GM23338 (cell line): ENCODE measurements at regions not wholly inside any gene's neighbourhood (a gene's known extent, or its start where the extent isn't known, plus 50 kb on each side); places are given as distances from the start of the nearest gene placed in this dataset.

Experiments used
- ATAC-seq: fragments of 200-7000 bp; cut with Tn5 transposase; 3 replicates; pipeline ENCODE4 v1.9.1; 2020
- DNase-seq: peaks from one replicate; pipeline ENCODE4 v3.0.0-alpha.2; 2015; ENCODE audit warnings: low spot score
- H2AFZ ChIP-seq: fragments of 200-600 bp; sonication (generic); 2 replicates; pipeline ENCODE4 v1.8.0; 2016; ENCODE audit warnings: antibody characterized with exemption, mild to moderate bottlenecking, moderate library complexity
- H3F3A ChIP-seq: fragments of 200-600 bp; sonication (generic); replicated peaks from 2 replicates; pipeline ENCODE4 v1.8.0; 2017; ENCODE audit warnings: antibody characterized with exemption, mixed run types, low read depth
- H3K27ac ChIP-seq: fragments of 200-600 bp; sonication (generic); 2 replicates; pipeline ENCODE4 v1.6.1; 2016; ENCODE audit warnings: low read depth
- H3K27me3 ChIP-seq: fragments of 200-600 bp; sonication (generic); 2 replicates; pipeline ENCODE4 v1.8.0; 2016; ENCODE audit warnings: mild to moderate bottlenecking, mixed run types, moderate library complexity; ENCODE audit not compliant: insufficient read depth
- H3K36me3 ChIP-seq: fragments of 200-600 bp; sonication (generic); 2 replicates; pipeline ENCODE4 v1.8.0; 2016; ENCODE audit warnings: mild to moderate bottlenecking; ENCODE audit not compliant: insufficient read depth
- H3K4me1 ChIP-seq: fragments of 200-600 bp; sonication (generic); 2 replicates; pipeline ENCODE4 v1.8.0; 2016; ENCODE audit warnings: mild to moderate bottlenecking, moderate library complexity; ENCODE audit not compliant: insufficient read depth
- H3K4me2 ChIP-seq: fragments of 200-600 bp; sonication (generic); 2 replicates; pipeline ENCODE4 v1.7.1; 2017; ENCODE audit warnings: mixed run types
- H3K4me3 ChIP-seq: fragments of 200-600 bp; sonication (generic); 2 replicates; pipeline ENCODE4 v1.6.1; 2016; ENCODE audit warnings: mixed run types
- H3K79me2 ChIP-seq: fragments of 200-600 bp; sonication (generic); replicated peaks from 2 replicates; pipeline ENCODE4 v1.8.0; 2017; ENCODE audit warnings: mild to moderate bottlenecking; ENCODE audit not compliant: insufficient read depth
- H3K9me2 ChIP-seq: fragments of 200-600 bp; sonication (generic); 2 replicates; pipeline ENCODE4 v1.8.0; 2017; ENCODE audit not compliant: insufficient read depth
- H4K20me1 ChIP-seq: fragments of 200-600 bp; sonication (generic); replicated peaks from 2 replicates; pipeline ENCODE4 v1.8.0; 2017; ENCODE audit warnings: mild to moderate bottlenecking; ENCODE audit not compliant: insufficient read depth
- H3K27ac Mint-ChIP-seq: 2 replicates; pipeline ENCODE4 v1.8.0; 2020; ENCODE audit warnings: inconsistent platforms, mild to moderate bottlenecking, moderate library complexity, mixed read lengths
- H3K27me3 Mint-ChIP-seq: 3 replicates; pipeline ENCODE4 v1.8.0; 2022; ENCODE audit warnings: low read depth, mild to moderate bottlenecking, moderate library complexity, mixed read lengths, inconsistent platforms; ENCODE audit not compliant: insufficient read depth, poor library complexity
- H3K36me3 Mint-ChIP-seq: 3 replicates; pipeline ENCODE4 v1.8.0; 2021; ENCODE audit warnings: low read depth, mild to moderate bottlenecking, inconsistent platforms, moderate library complexity, mixed read lengths
- H3K4me1 Mint-ChIP-seq: 3 replicates; pipeline ENCODE4 v1.8.0; 2020; ENCODE audit warnings: mild to moderate bottlenecking, inconsistent platforms, mixed read lengths
- H3K4me3 Mint-ChIP-seq: 3 replicates; pipeline ENCODE4 v1.8.0; 2021; ENCODE audit warnings: moderate library complexity, mild to moderate bottlenecking, inconsistent platforms, mixed read lengths
- H3K9me3 Mint-ChIP-seq: 3 replicates; pipeline ENCODE4 v1.8.0; 2020; ENCODE audit warnings: moderate library complexity, mild to moderate bottlenecking, inconsistent platforms, mixed read lengths
- EZH2 ChIP-seq: fragments of 200-600 bp; sonication (generic); IDR thresholded peaks from one replicate; pipeline ENCODE4 v1.8.0; 2017; ENCODE audit warnings: antibody characterized with exemption, mild to moderate bottlenecking, low read depth; ENCODE audit not compliant: unreplicated experiment
- EZH2phosphoT487 ChIP-seq: fragments of 200-600 bp; sonication (generic); IDR thresholded peaks from one replicate; pipeline ENCODE4 v1.8.1; 2018; ENCODE audit warnings: antibody characterized with exemption; ENCODE audit not compliant: unreplicated experiment
- NANOG ChIP-seq: IDR thresholded peaks from 2 replicates; pipeline ENCODE4 v1.6.1; 2016; ENCODE audit warnings: antibody characterized with exemption, borderline replicate concordance
- POLR2AphosphoS5 ChIP-seq: IDR thresholded peaks from 2 replicates; pipeline ENCODE4 v1.6.1; 2016; ENCODE audit warnings: antibody characterized with exemption, low read depth
- STAT1 ChIP-seq: IDR thresholded peaks from one replicate; pipeline ENCODE4 v1.6.1; 2016; ENCODE audit warnings: antibody characterized with exemption; ENCODE audit not compliant: unreplicated experiment
- ZNF114 ChIP-seq: fragments of 250-450 bp; sonication (Bioruptor Pico); IDR thresholded peaks from 2 replicates; pipeline ENCODE4 v1.5.0; 2020; ENCODE audit warnings: mild to moderate bottlenecking, moderate library complexity
- TF ChIP-seq, protein P1 (sequence below): IDR thresholded peaks from 2 replicates; pipeline ENCODE4 v1.6.1; 2016; ENCODE audit warnings: antibody characterized with exemption
- TF ChIP-seq, protein P2 (sequence below), 2 experiments: fragments of 200-600 bp in 1 of 2; sonication (generic) in 1 of 2; conservative IDR thresholded peaks; 2 replicates each; pipeline versions ENCODE4 v1.5.1 to v1.6.1; 2016 to 2017; ENCODE audit warnings: antibody characterized with exemption in 2 of 2, low read depth in 2 of 2, mild to moderate bottlenecking in 2 of 2, moderate library complexity in 1 of 2

DNA sequence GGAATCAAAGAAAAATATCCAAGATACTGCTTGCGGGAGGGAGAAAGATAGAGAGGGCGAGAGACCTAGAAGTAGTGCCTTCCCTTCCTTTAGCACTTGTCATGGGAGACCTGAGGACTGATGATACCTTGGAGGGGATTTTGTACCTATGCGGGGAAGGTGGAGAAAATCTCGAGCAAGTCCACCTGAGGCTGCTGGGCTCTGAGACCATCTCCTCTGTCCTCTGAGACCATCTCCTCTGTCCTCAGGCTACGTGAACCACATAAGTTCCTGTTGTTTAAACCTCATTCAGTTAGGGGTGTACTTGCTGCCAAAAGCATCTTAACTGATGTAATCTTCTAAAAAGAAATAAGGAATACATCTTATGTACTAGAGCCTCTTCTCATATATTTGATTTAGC is 164.9 kb downstream of the NR2F2 start:
- Mint-ChIP-seq H3K27ac (no peak overlapping the region), H3K27me3 (peaks cover 5% of the 10 kb centered on the region), H3K4me3 (no peak overlapping the region), H3K9me3 (no peaks in the 10 kb centered on the region; the same call in 2 of the 3 replicates), H3K4me1 (no peaks in the 10 kb centered on the region), H3K36me3 (no peaks in the 10 kb centered on the region)
- Histone ChIP-seq H3K27ac (no peak overlapping the region), H3K4me3 (no peak overlapping the region), H2AFZ (no peak overlapping the region), H3K36me3 (no peaks in the 10 kb centered on the region), H3K79me2 (no peaks in the 10 kb centered on the region), H3K4me2 (no peak overlapping the region), H3K9me2 (no peaks in the 10 kb centered on the region), H3F3A (no peaks in the 10 kb centered on the region), H3K27me3 (peaks cover 10% of the 10 kb centered on the region), H4K20me1 (no peaks in the 10 kb centered on the region; the same call in 1 of the 2 replicates), H3K4me1 (peaks cover 5% of the 10 kb centered on the region)
- DNase-seq (no peak), ATAC-seq (no peak)
- TF ChIP-seq STAT1 (no peak), POLR2AphosphoS5 (no peak)
- TF ChIP-seq, protein P1, sequence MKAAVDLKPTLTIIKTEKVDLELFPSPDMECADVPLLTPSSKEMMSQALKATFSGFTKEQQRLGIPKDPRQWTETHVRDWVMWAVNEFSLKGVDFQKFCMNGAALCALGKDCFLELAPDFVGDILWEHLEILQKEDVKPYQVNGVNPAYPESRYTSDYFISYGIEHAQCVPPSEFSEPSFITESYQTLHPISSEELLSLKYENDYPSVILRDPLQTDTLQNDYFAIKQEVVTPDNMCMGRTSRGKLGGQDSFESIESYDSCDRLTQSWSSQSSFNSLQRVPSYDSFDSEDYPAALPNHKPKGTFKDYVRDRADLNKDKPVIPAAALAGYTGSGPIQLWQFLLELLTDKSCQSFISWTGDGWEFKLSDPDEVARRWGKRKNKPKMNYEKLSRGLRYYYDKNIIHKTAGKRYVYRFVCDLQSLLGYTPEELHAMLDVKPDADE: no peak

DNA sequence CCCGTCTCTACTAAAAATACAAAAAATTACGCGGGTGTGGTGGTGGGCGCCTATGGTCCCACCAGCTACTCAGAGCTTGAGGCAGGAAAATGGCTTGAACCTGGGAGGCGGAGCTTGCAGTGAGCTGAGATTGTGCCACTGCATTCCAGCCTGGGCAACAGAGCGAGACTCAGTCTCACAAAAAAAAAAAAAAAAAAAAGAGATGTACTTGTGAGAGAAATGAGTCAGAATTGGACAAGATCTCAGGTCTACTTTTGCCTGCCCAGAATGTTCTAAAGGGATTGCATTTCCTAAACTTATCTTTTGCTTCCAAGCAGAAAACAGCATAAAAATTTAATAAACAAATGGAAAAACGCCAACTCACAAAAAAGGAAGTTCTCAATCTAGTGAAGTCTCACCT is 167.5 kb downstream of the NR2F2 start:
- H3K27ac Mint-ChIP-seq: no peak overlapping the region

More for the DNA sequence above, 167.5 kb downstream of the NR2F2 start:
- Histone ChIP-seq H3K4me3 (no peak overlapping the region), H3K27ac (no peak overlapping the region), H3K9me2 (no peaks in the 10 kb centered on the region; the same call in 1 of the 2 replicates), H3K36me3 (no peaks in the 10 kb centered on the region), H3K4me1 (no peaks in the 10 kb centered on the region), H3K79me2 (no peaks in the 10 kb centered on the region), H2AFZ (no peak overlapping the region), H3F3A (no peaks in the 10 kb centered on the region), H4K20me1 (no peaks in the 10 kb centered on the region; the same call in 1 of the 2 replicates), H3K27me3 (0 out of 2 replicates have a peak, but pooled peaks cover 1% of the 10 kb centered on the region), H3K4me2 (no peak overlapping the region)
- TF ChIP-seq, protein P2, sequence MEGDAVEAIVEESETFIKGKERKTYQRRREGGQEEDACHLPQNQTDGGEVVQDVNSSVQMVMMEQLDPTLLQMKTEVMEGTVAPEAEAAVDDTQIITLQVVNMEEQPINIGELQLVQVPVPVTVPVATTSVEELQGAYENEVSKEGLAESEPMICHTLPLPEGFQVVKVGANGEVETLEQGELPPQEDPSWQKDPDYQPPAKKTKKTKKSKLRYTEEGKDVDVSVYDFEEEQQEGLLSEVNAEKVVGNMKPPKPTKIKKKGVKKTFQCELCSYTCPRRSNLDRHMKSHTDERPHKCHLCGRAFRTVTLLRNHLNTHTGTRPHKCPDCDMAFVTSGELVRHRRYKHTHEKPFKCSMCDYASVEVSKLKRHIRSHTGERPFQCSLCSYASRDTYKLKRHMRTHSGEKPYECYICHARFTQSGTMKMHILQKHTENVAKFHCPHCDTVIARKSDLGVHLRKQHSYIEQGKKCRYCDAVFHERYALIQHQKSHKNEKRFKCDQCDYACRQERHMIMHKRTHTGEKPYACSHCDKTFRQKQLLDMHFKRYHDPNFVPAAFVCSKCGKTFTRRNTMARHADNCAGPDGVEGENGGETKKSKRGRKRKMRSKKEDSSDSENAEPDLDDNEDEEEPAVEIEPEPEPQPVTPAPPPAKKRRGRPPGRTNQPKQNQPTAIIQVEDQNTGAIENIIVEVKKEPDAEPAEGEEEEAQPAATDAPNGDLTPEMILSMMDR (conservative IDR thresholded peaks at IDR 0.05; ENCODE audit: low read depth in 2 of 2): no peak
- no peak for TF ChIP-seq NANOG
- no peak for TF ChIP-seq STAT1
- TF ChIP-seq, protein P1: no peak
- no peak for TF ChIP-seq EZH2phosphoT487
- no peak for TF ChIP-seq ZNF114
- no peak for TF ChIP-seq EZH2
- Mint-ChIP-seq H3K27me3 (peaks cover under 1% of the 10 kb centered on the region), H3K4me1 (no peaks in the 10 kb centered on the region), H3K9me3 (no peaks in the 10 kb centered on the region; the same call in 2 of the 3 replicates), H3K36me3 (no peaks in the 10 kb centered on the region), H3K4me3 (no peak overlapping the region)
- ATAC-seq (no peak), DNase-seq (no peak)
